HG03442 (cell line): ENCODE measurements at regions not wholly inside any gene's neighbourhood (a gene's known extent, or its start where the extent isn't known, plus 50 kb on each side); places are given as distances from the start of the nearest gene placed in this dataset.

Experiments
- ATAC-seq: cut with Tn5 transposase; IDR thresholded peaks from one replicate; pipeline ENCODE4 v1.9.1; 2021; ENCODE audit warnings: mild to moderate bottlenecking, moderate library complexity; ENCODE audit not compliant: unreplicated experiment

GRCh38 chr11:122183933-122184332 lies 67.9 kb upstream of the BLID start:
- no peak for ATAC-seq

- no peak for ATAC-seq
Measured at GRCh38 chr11:122181893-122182292, 65.9 kb upstream of the BLID start.

GRCh38 chr11:122181372-122181771 lies 65.4 kb upstream of the BLID start:
- no peak for ATAC-seq

GRCh38 chr11:122179961-122180834 lies 64.2 kb upstream of the BLID start:
- ATAC-seq = no peak

GRCh38 chr11:122178795-122179194 lies 62.8 kb upstream of the BLID start:
- no peak for ATAC-seq

- ATAC-seq = no peak
Measured at GRCh38 chr11:122177238-122177637, 61.2 kb upstream of the BLID start.

DNA sequence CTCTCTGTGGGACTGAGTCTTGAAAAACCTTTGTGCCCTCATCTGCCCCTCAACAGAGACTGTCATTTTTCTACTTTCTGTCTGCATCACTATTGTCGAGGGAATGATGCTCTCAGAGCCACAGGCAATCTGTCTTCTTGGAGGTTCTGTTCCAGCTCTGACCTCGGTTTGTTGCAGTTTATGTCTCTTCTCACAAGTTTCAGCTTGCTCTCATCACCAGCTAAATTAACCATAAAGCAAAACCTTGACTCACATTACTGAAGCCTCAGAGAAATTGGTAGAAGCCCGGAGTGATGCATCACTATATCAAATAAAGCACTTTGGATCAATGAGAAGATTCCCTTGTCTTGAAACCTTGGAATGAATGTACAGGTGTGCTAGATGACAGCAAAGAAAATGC lies 60.6 kb upstream of the BLID start:
- no peak for ATAC-seq

- ATAC-seq = no peak
Measured at GRCh38 chr11:122175306-122175705, 59.3 kb upstream of the BLID start.

DNA sequence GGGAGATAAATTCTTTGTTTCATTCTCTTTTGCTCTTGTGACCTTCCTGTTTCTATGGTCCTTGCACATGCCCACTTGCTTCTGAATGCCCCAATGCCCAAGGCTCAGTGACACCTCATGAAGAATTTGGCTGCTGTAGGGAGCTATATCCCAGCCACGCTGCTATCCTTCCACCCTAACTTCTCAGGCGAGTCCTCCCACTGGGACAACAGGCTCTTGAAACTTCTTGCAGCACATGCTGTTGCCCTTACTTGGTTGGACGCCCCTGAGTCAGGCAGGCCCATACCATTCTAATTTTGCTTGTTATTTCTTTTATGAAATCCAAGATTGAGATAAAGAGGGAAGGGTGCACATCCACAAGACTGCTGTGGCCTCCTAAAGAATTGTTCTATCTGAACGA lies 57.6 kb upstream of the BLID start:
- no peak for ATAC-seq

GRCh38 chr11:122173074-122173450 lies 57.0 kb upstream of the BLID start:
- ATAC-seq = no peak

GRCh38 chr11:122172352-122173073 lies 56.5 kb upstream of the BLID start:
- ATAC-seq = no peak

- ATAC-seq = no peak
Measured at GRCh38 chr11:122170815-122171475, 54.9 kb upstream of the BLID start.

DNA sequence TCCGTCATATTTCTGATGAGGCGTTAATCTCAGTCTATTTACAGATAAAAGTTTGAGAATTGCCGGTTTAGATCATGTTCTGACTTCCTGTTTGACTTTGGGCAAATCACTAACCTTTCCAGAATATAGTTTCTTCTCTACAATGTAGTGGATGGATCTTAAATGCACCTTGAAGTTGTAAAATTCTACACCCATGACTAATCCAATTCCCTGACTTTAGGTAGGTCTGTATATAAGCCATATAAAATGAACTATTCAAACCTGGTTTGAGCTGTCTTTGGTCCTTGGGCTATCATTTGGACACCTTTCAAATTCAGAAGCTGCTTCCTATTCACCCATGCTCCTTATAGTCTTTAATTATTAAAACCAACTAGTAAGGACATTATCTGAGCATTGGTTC lies 52.2 kb upstream of the BLID start:
- ATAC-seq = no peak

DNA sequence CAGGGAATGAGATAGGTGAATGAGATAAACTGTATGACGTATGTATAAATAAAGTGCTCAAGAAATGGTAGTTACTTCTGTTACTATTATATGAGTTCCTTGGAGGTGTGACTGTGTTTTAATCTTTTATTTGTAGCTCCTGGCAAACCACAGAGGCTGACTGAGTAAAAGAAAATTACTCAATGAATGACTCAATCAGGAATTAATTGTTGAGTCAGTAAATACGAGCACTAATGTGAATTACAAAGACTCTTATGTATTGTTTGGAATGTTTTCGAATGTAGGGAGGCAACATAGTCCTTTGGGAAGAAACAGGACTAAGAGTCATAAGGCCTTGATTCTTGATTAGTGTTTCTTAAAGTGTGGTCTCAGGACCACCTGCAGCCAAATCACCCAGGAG lies 51.1 kb upstream of the BLID start:
- no peak for ATAC-seq

- ATAC-seq = no peak
Measured at GRCh38 chr11:122165607-122166371, 49.8 kb upstream of the BLID start.
